T1000 (cell line): ENCODE measurements at regions not wholly inside any gene's neighbourhood (a gene's known extent, or its start where the extent isn't known, plus 50 kb on each side); places are given as distances from the start of the nearest gene placed in this dataset.
"Not testable (repeated sequence)": the region's sequence is repeated elsewhere in the genome, so short reads cannot be mapped to it uniquely, and the experiment has no call there.

Source experiments
- DNase-seq: peaks from one replicate; lab custom pipeline; 2025; ENCODE audit warnings: mixed read lengths; lab: John Stamatoyannopoulos, UW

- DNase-seq: no peak
These were observed 102.2 kb upstream of the CDC14C start for GRCh38 chr7:48822138-48822537.

GRCh38 chr7:48832303-48832845, 92.0 kb upstream of the CDC14C start:
- DNase-seq: no peak

GRCh38 chr7:48837266-48837665, 87.1 kb upstream of the CDC14C start:
- DNase-seq: no peak

- DNase-seq: no peak
These were observed 85.2 kb upstream of the CDC14C start for GRCh38 chr7:48839108-48839507.

- DNase-seq: no peak
These were observed 82.6 kb upstream of the CDC14C start for GRCh38 chr7:48841739-48842138.

DNA sequence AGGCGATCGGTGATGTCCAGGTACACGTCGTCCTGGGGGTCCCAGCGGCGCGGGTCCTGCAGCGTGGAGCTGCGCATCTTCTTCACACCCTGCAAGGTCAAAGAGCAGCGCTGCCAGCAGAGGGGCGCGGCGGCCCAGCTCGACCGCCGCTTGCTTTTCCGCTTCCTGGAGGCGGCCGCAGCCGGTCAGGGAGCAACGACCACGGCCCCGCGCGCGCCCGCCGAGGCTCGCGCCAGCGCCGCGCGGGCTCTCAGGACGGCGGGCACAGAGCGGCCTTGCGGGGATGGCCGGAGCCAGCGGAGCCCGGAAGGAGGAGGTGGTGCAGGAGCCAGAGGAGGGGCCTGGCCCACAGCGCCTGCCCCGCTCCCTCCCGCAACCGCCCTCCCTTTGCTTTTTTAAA, 76.4 kb upstream of the CDC14C start:
- no peak for DNase-seq

DNA sequence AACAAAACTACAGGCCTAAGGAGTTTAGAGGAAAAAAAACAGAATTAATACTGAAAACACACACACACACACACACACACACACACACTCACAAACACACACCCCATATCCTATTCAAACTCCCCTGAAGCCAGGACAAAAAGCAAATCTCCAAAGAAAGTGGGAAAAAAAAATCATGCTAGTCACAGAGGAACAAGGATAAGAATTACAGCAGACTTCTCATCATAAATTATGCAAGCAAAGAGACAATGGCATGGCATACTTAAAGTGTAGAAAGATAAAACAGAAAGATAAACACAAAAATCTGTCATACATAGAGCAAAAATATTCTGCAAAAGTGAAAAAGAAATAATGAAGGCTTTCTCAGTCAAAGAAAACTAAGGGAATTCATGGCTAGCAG, 63.9 kb upstream of the CDC14C start:
- not testable (repeated sequence) for DNase-seq

DNA sequence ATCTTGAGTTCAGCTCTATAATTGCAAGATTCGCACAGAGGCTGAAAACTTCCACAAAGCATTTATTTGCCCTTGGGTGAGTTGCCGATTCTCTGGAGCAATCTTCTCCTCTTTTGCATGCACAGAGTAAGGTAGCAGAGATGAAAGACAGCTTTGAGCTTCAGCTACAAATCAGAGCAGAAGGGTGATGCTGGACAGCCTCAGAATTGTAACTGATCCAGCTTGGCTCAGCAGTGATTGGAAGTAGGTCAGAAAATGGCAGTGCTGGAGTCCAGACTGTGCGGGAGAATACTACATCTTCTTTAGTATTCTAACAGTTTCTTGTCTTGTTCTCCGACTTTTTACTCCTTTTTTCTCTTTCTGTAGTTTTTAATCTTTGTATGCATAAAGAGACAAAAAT, 55.4 kb upstream of the CDC14C start:
- no peak for DNase-seq

GRCh38 chr7:48872548-48872947, 51.8 kb upstream of the CDC14C start:
- DNase-seq: no peak
